ENCODE measurements at regions not wholly inside any gene's neighbourhood (a gene's known extent, or its start where the extent isn't known, plus 50 kb on each side); places are given as distances from the start of the nearest gene placed in this dataset.
"Not testable (repeated sequence)": the region's sequence is repeated elsewhere in the genome, so short reads cannot be mapped to it uniquely, and the experiment has no call there.

GRCh38 chr12:66756631-66757030 is 77.8 kb upstream of the GRIP1 start:
- no peak for TF ChIP-seq MYC (IDR thresholded peaks at IDR 0.05; ENCODE audit: low read depth, low read length)
- TF ChIP-seq GATA2 (IDR thresholded peaks at IDR 0.05; ENCODE audit: insufficient read depth, insufficient read length, low read depth, low read length) = no peak
- CTCF ChIA-PET = no interaction called here

DNA sequence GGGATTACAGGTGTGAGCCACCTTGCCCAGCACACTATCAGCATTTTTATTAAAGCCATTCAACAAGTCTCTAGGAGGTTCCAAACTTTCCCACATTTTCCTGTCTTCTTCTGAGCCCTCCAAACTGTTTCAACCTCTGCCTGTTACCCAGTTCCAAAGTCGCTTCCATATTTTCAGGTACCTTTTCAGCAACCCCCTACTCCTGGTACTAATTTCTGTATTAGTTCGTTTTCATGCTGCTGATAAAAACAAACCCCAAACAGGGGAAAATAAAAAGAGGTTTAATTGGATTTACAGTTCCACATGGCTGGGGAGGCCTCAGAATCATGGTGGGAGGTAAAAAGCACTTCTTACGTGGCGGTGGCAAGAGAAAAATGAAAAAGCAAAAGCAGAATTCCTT is 81.2 kb upstream of the GRIP1 start:
- DNase-seq (ENCODE audit: low read depth, low spot score); H3K9me3 ChIP-seq (replicated peaks; ENCODE audit: control insufficient read depth, insufficient read depth, low read length); H3K27ac ChIP-seq (ENCODE audit: insufficient read depth, low read depth, low read length); H3K36me3 ChIP-seq (ENCODE audit: control insufficient read depth in 2 of 2, extremely low read depth in 1 of 2, insufficient read depth in 2 of 2, low read length in 2 of 2); H3K79me2 ChIP-seq (ENCODE audit: control insufficient read depth, insufficient read depth, low read length); H3K27me3 ChIP-seq (ENCODE audit: control insufficient read depth in 2 of 2, insufficient read depth in 2 of 2, low read length in 2 of 2); H3K9me1 ChIP-seq (replicated peaks; ENCODE audit: control insufficient read depth, extremely low read depth, insufficient read depth, low read length); H4K20me1 ChIP-seq (replicated peaks; ENCODE audit: control insufficient read depth, extremely low read depth, insufficient read depth, low read length); H3K4me1 ChIP-seq (ENCODE audit: control insufficient read depth, extremely low read depth, insufficient read depth, low read length); dilution Hi-C loops (cut with MboI; ENCODE audit: extremely low pct_ligation_motif_present, low sequenced_read_pairs); POLR2A ChIA-PET; CTCF ChIA-PET; H3K9ac ChIP-seq (replicated peaks; ENCODE audit: extremely low read depth, insufficient read depth, low read length); FAIRE-seq; H2AFZ ChIP-seq (ENCODE audit: low read depth, low read length); BruUV-seq (replicated peaks); H3K4me2 ChIP-seq (ENCODE audit: insufficient read depth, low read length); intact Hi-C loops (cut with micrococcal nuclease); H3K4me3 ChIP-seq (replicated peaks in 1 of 3; ENCODE audit: insufficient read depth in 1 of 3, low read depth in 1 of 3, low read length in 3 of 3): not testable (repeated sequence)

More at GRCh38 chr12:66756631-66757030, 77.8 kb upstream of the GRIP1 start:
- H3K36me3 ChIP-seq (ENCODE audit: control insufficient read depth in 2 of 2, extremely low read depth in 1 of 2, insufficient read depth in 2 of 2, low read length in 2 of 2) = no peaks in the 10 kb centered on the region
- FAIRE-seq = no peak
- no peak overlapping the region for H2AFZ ChIP-seq (ENCODE audit: low read depth, low read length)
- H3K4me2 ChIP-seq (ENCODE audit: insufficient read depth, low read length) = no peak overlapping the region
- BruUV-seq (replicated peaks) = no TSS peak
- H3K9me1 ChIP-seq (replicated peaks; ENCODE audit: control insufficient read depth, extremely low read depth, insufficient read depth, low read length) = no peaks in the 10 kb centered on the region
- no peak overlapping the region for H3K27ac ChIP-seq (ENCODE audit: insufficient read depth, low read depth, low read length)
- H3K27me3 ChIP-seq (ENCODE audit: control insufficient read depth in 2 of 2, insufficient read depth in 2 of 2, low read length in 2 of 2) = no peaks in the 10 kb centered on the region
- dilution Hi-C loops (cut with MboI; ENCODE audit: extremely low pct_ligation_motif_present, low sequenced_read_pairs) = no loop called here
- H3K9me3 ChIP-seq (replicated peaks; ENCODE audit: control insufficient read depth, insufficient read depth, low read length) = no peaks in the 10 kb centered on the region
- H3K79me2 ChIP-seq (ENCODE audit: control insufficient read depth, insufficient read depth, low read length) = no peaks in the 10 kb centered on the region
- no peak overlapping the region for H3K9ac ChIP-seq (replicated peaks; ENCODE audit: extremely low read depth, insufficient read depth, low read length)
- intact Hi-C loops (cut with micrococcal nuclease) = no loop called here
- no peak overlapping the region for H3K4me3 ChIP-seq (replicated peaks in 1 of 3; ENCODE audit: insufficient read depth in 1 of 3, low read depth in 1 of 3, low read length in 3 of 3)
- no peaks in the 10 kb centered on the region for H3K4me1 ChIP-seq (ENCODE audit: control insufficient read depth, extremely low read depth, insufficient read depth, low read length)
- no peaks in the 10 kb centered on the region for H4K20me1 ChIP-seq (replicated peaks; ENCODE audit: control insufficient read depth, extremely low read depth, insufficient read depth, low read length)
- POLR2A ChIA-PET = no interaction called here
- DNase-seq (ENCODE audit: low read depth, low spot score) = no peak
